Colonic mucosa (tissue), 4 donors: ENCODE measurements at regions not wholly inside any gene's neighbourhood (a gene's known extent, or its start where the extent isn't known, plus 50 kb on each side); places are given as distances from the start of the nearest gene placed in this dataset.

Source experiments
- DNase-seq: peaks from one replicate; pipeline ENCODE4 v3.0.0-alpha.2; 2020
- H3K27ac ChIP-seq: fragments of 200-600 bp; one replicate; pipeline ENCODE4 v1.8.0; 2021
- H3K27me3 ChIP-seq: fragments of 200-600 bp; one replicate; pipeline ENCODE4 v1.8.0; 2021
- H3K36me3 ChIP-seq: fragments of 200-600 bp; one replicate; pipeline ENCODE4 v1.8.0; 2021
- H3K4me1 ChIP-seq: fragments of 200-600 bp; one replicate; pipeline ENCODE4 v1.8.0; 2021; ENCODE audit warnings: mild to moderate bottlenecking
- H3K4me3 ChIP-seq: fragments of 200-600 bp; one replicate; pipeline ENCODE4 v1.8.0; 2021
- H3K9ac ChIP-seq, 2 donors: one replicate each; pipeline ENCODE4 v1.7.0; 2013; ENCODE audit warnings: control low read depth in 2 of 2, low read depth in 2 of 2, low read length in 2 of 2
- H3K9me3 ChIP-seq: fragments of 200-600 bp; one replicate; pipeline ENCODE4 v1.8.0; 2021
- intact Hi-C: fragments of 100-400 bp; cut with DNase I; formaldehyde crosslinking; loops from one replicate; pipeline ENCODE4 v1.14.1; 2022
- TF ChIP-seq, protein P1 (sequence below): fragments of 200-600 bp; IDR thresholded peaks from one replicate; pipeline ENCODE4 v1.8.0; 2022; ENCODE audit warnings: antibody characterized with exemption, mild to moderate bottlenecking
- donor health status: healthy.
- donor health status: DM: no; HTN: no; CAD: no.
- donor health status: DM: no; HTN: no; CAD: no.

- TF ChIP-seq, protein P1, sequence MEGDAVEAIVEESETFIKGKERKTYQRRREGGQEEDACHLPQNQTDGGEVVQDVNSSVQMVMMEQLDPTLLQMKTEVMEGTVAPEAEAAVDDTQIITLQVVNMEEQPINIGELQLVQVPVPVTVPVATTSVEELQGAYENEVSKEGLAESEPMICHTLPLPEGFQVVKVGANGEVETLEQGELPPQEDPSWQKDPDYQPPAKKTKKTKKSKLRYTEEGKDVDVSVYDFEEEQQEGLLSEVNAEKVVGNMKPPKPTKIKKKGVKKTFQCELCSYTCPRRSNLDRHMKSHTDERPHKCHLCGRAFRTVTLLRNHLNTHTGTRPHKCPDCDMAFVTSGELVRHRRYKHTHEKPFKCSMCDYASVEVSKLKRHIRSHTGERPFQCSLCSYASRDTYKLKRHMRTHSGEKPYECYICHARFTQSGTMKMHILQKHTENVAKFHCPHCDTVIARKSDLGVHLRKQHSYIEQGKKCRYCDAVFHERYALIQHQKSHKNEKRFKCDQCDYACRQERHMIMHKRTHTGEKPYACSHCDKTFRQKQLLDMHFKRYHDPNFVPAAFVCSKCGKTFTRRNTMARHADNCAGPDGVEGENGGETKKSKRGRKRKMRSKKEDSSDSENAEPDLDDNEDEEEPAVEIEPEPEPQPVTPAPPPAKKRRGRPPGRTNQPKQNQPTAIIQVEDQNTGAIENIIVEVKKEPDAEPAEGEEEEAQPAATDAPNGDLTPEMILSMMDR: no peak
- intact Hi-C loops: no loop called here
- H3K4me1 ChIP-seq: peaks cover 4% of the 10 kb centered on the region
- no peaks in the 10 kb centered on the region for H3K9me3 ChIP-seq
- H3K27ac ChIP-seq: no peak overlapping the region
- H3K27me3 ChIP-seq: peaks cover 9% of the 10 kb centered on the region
- H3K36me3 ChIP-seq: no peaks in the 10 kb centered on the region
- DNase-seq: no peak
- H3K4me3 ChIP-seq: no peak overlapping the region
- no peak overlapping the region for H3K9ac ChIP-seq
Measured at GRCh38 chr2:120438301-120439066, 92.5 kb downstream of the INHBB start.

DNA sequence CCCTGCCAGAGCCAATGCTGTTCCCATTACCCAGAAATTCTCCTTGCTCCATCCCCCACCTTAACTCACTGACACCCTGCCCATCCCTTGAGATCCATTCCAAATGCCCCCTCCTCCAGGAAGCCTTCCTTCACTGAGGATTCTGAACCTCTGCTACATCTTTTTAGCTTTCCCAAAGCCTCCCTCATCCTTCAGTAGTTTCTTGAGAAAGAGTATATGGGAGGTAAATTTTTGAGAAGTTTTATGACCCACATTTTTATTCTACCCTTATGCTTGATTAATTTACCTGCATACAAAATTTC lies 93.1 kb downstream of the INHBB start:
- Histone ChIP-seq H3K27me3 (peaks cover 9% of the 10 kb centered on the region), H3K36me3 (no peaks in the 10 kb centered on the region), H3K9ac (no peak overlapping the region), H3K27ac (no peak overlapping the region), H3K9me3 (no peaks in the 10 kb centered on the region), H3K4me3 (no peak overlapping the region), H3K4me1 (peaks cover 4% of the 10 kb centered on the region)
- TF ChIP-seq, protein P1: no peak
- DNase-seq: no peak
- intact Hi-C loops: no loop called here

GRCh38 chr2:120439637-120440384 lies 93.9 kb downstream of the INHBB start:
- no peak for DNase-seq
- H3K9ac ChIP-seq: peak overlapping the region in 1 of 2 donors; percentile 12
- TF ChIP-seq, protein P1: no peak
- no peaks in the 10 kb centered on the region for H3K36me3 ChIP-seq
- intact Hi-C loops: no loop called here
- H3K9me3 ChIP-seq: no peaks in the 10 kb centered on the region
- peaks cover 4% of the 10 kb centered on the region for H3K4me1 ChIP-seq
- no peak overlapping the region for H3K27ac ChIP-seq
- H3K27me3 ChIP-seq: peaks cover 9% of the 10 kb centered on the region
- no peak overlapping the region for H3K4me3 ChIP-seq

GRCh38 chr2:120440521-120441350 lies 94.8 kb downstream of the INHBB start:
- H3K36me3 ChIP-seq: no peaks in the 10 kb centered on the region
- TF ChIP-seq, protein P1: no peak
- no peak overlapping the region for H3K9ac ChIP-seq
- intact Hi-C loops: no loop called here
- H3K27me3 ChIP-seq: peaks cover 9% of the 10 kb centered on the region
- H3K4me1 ChIP-seq: peaks cover 4% of the 10 kb centered on the region
- DNase-seq: no peak
- H3K9me3 ChIP-seq: no peaks in the 10 kb centered on the region
- H3K27ac ChIP-seq: no peak overlapping the region
- no peak overlapping the region for H3K4me3 ChIP-seq

GRCh38 chr2:120441351-120441700 lies 95.4 kb downstream of the INHBB start:
- Histone ChIP-seq H3K27me3 (peaks cover 9% of the 10 kb centered on the region), H3K9ac (no peak overlapping the region), H3K4me1 (peaks cover 4% of the 10 kb centered on the region), H3K9me3 (no peaks in the 10 kb centered on the region), H3K4me3 (no peak overlapping the region), H3K36me3 (no peaks in the 10 kb centered on the region), H3K27ac (no peak overlapping the region)
- intact Hi-C loops: no loop called here
- TF ChIP-seq, protein P1: no peak
- no peak for DNase-seq
